SU-DHL-6 (cell line): ENCODE measurements at regions not wholly inside any gene's neighbourhood (a gene's known extent, or its start where the extent isn't known, plus 50 kb on each side); places are given as distances from the start of the nearest gene placed in this dataset.

Experiments
- CTCF ChIP-seq: fragments of 200-600 bp; sonication (generic); IDR thresholded peaks from one replicate; pipeline ENCODE4 v1.5.1; 2017; ENCODE audit warnings: antibody characterized with exemption, mild to moderate bottlenecking, low read length, moderate library complexity; ENCODE audit not compliant: insufficient read depth, poor library complexity, severe bottlenecking
- EZH2phosphoT487 ChIP-seq: fragments of 200-600 bp; sonication (generic), shearing (Covaris generic); conservative IDR thresholded peaks from 2 replicates; pipeline ENCODE4 v1.6.1; 2018; ENCODE audit warnings: mild to moderate bottlenecking, antibody characterized with exemption, low read length, moderate library complexity, mixed read lengths

- TF ChIP-seq CTCF (no peak), EZH2phosphoT487 (no peak)
Measured at GRCh38 chr18:78822949-78823285, 156.7 kb upstream of the SALL3 start.
